NCI-H1694 treated with DMSO at 0.1 percent for 48 hours (cell line): ENCODE measurements at regions not wholly inside any gene's neighbourhood (a gene's known extent, or its start where the extent isn't known, plus 50 kb on each side); places are given as distances from the start of the nearest gene placed in this dataset.
A peak's percentile ranks its signal among the peaks of the same experiment; 100 is the strongest.

ENCODE experiments used
- DNase-seq: peaks from one replicate; lab custom pipeline; 2025; lab: John Stamatoyannopoulos, UW

- DNase-seq: no peak
Measured at GRCh38 chr11:45554230-45554967, 111.0 kb downstream of the CHST1 start.

GRCh38 chr11:45553383-45553936 lies 112.0 kb downstream of the CHST1 start:
- no peak for DNase-seq

GRCh38 chr11:45551191-45551713 lies 114.2 kb downstream of the CHST1 start:
- no peak for DNase-seq

- DNase-seq: no peak
Measured at GRCh38 chr11:45549257-45549656, 116.2 kb downstream of the CHST1 start.

- no peak for DNase-seq
Measured at GRCh38 chr11:45546366-45546765, 119.1 kb downstream of the CHST1 start.

- no peak for DNase-seq
Measured at GRCh38 chr11:45544826-45545225, 120.6 kb downstream of the CHST1 start.

GRCh38 chr11:45543808-45544422 lies 121.5 kb downstream of the CHST1 start:
- DNase-seq: no peak

- DNase-seq: no peak
Measured at GRCh38 chr11:45543081-45543480, 122.3 kb downstream of the CHST1 start.

GRCh38 chr11:45541693-45542434 lies 123.6 kb downstream of the CHST1 start:
- no peak for DNase-seq

GRCh38 chr11:45538939-45539338 lies 126.5 kb downstream of the CHST1 start:
- no peak for DNase-seq

GRCh38 chr11:45538363-45538762 lies 127.1 kb downstream of the CHST1 start:
- no peak for DNase-seq

- DNase-seq: no peak
Measured at GRCh38 chr11:45537614-45538013, 127.8 kb downstream of the CHST1 start.

- no peak for DNase-seq
Measured at GRCh38 chr11:45535033-45535432, 130.4 kb downstream of the CHST1 start.

GRCh38 chr11:45534132-45534531 lies 131.3 kb downstream of the CHST1 start:
- DNase-seq: no peak

- DNase-seq: no peak
Measured at GRCh38 chr11:45532546-45532945, 132.9 kb downstream of the CHST1 start.

- no peak for DNase-seq
Measured at GRCh38 chr11:45530776-45531175, 134.6 kb downstream of the CHST1 start.

- no peak for DNase-seq
Measured at GRCh38 chr11:45530111-45530510, 135.3 kb downstream of the CHST1 start.

- DNase-seq: no peak
Measured at GRCh38 chr11:45528435-45528834, 137.0 kb downstream of the CHST1 start.

GRCh38 chr11:45527898-45528297 lies 137.5 kb downstream of the CHST1 start:
- DNase-seq: no peak

- DNase-seq: peak; percentile 24
Measured at GRCh38 chr11:45525393-45525792, 140.0 kb downstream of the CHST1 start.

GRCh38 chr11:45523760-45524159 lies 141.7 kb downstream of the CHST1 start:
- DNase-seq: no peak

GRCh38 chr11:45518833-45519535 lies 146.4 kb downstream of the CHST1 start:
- no peak for DNase-seq
